Mesothelial cell of epicardium (in vitro differentiated cells): ENCODE measurements at regions not wholly inside any gene's neighbourhood (a gene's known extent, or its start where the extent isn't known, plus 50 kb on each side); places are given as distances from the start of the nearest gene placed in this dataset.

Experiments
- DNase-seq, 2 experiments: peaks; one replicate each; pipeline ENCODE4 v3.0.0; 2021; ENCODE audit warnings: low spot score in 2 of 2; ENCODE audit not compliant: unreplicated experiment in 2 of 2
- H3K27ac Mint-ChIP-seq: 2 replicates; pipeline ENCODE4 v1.8.0; 2021; ENCODE audit warnings: mixed read lengths
- H3K27me3 Mint-ChIP-seq: 2 replicates; pipeline ENCODE4 v1.8.0; 2021; ENCODE audit warnings: low read depth, mixed read lengths
- H3K36me3 Mint-ChIP-seq: 2 replicates; pipeline ENCODE4 v1.8.0; 2021; ENCODE audit warnings: mixed read lengths
- H3K4me1 Mint-ChIP-seq: 2 replicates; pipeline ENCODE4 v1.8.0; 2021; ENCODE audit warnings: mixed read lengths
- H3K4me3 Mint-ChIP-seq: 2 replicates; pipeline ENCODE4 v1.8.0; 2021; ENCODE audit warnings: mild to moderate bottlenecking, moderate library complexity, mixed read lengths
- H3K9me3 Mint-ChIP-seq: 2 replicates; pipeline ENCODE4 v1.8.0; 2021; ENCODE audit warnings: mixed read lengths
- TF ChIP-seq, protein P1 (sequence below): fragments of 200-600 bp; sonication (generic); IDR thresholded peaks from one replicate; pipeline ENCODE4 v1.5.0; 2021; ENCODE audit warnings: antibody characterized with exemption; ENCODE audit not compliant: unreplicated experiment

DNA sequence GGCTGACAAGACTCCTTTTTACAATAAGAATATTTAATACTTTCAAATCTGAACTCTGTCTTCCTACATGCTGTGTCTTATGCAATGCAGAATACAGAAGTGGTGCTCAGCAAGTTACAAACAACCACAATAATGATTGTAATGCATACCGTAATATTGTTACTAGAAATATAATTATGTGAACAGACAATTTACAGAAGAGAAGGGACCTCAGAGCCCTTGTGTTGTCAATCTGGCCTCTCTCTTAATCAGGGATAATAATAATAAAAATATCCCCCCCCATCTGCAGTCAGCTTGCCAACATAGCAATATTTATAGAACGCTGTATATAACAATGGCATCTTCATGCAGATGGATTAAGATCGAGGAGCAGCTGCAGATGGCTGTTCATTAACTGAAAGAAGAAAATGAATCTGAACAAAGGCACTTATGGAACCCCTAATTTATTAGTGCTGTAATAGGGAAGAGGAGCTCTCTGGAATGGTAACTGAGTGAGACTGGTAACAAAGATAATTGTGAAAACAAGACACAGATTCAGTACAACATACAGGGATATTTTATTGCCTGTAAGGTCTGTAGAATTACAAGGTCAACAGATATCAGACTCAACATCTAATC lies 106.3 kb downstream of the TMEM26 start:
- H3K36me3 Mint-ChIP-seq, result no peaks in the 10 kb centered on the region
- H3K27ac Mint-ChIP-seq, result no peak overlapping the region
- H3K4me3 Mint-ChIP-seq, result no peak overlapping the region
- DNase-seq, result no peak
- peaks cover 7% of the 10 kb centered on the region for H3K9me3 Mint-ChIP-seq
- TF ChIP-seq, protein P1, sequence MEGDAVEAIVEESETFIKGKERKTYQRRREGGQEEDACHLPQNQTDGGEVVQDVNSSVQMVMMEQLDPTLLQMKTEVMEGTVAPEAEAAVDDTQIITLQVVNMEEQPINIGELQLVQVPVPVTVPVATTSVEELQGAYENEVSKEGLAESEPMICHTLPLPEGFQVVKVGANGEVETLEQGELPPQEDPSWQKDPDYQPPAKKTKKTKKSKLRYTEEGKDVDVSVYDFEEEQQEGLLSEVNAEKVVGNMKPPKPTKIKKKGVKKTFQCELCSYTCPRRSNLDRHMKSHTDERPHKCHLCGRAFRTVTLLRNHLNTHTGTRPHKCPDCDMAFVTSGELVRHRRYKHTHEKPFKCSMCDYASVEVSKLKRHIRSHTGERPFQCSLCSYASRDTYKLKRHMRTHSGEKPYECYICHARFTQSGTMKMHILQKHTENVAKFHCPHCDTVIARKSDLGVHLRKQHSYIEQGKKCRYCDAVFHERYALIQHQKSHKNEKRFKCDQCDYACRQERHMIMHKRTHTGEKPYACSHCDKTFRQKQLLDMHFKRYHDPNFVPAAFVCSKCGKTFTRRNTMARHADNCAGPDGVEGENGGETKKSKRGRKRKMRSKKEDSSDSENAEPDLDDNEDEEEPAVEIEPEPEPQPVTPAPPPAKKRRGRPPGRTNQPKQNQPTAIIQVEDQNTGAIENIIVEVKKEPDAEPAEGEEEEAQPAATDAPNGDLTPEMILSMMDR, result no peak
- H3K27me3 Mint-ChIP-seq, result peaks cover 35% of the 10 kb centered on the region
- peaks cover 16% of the 10 kb centered on the region for H3K4me1 Mint-ChIP-seq

DNA sequence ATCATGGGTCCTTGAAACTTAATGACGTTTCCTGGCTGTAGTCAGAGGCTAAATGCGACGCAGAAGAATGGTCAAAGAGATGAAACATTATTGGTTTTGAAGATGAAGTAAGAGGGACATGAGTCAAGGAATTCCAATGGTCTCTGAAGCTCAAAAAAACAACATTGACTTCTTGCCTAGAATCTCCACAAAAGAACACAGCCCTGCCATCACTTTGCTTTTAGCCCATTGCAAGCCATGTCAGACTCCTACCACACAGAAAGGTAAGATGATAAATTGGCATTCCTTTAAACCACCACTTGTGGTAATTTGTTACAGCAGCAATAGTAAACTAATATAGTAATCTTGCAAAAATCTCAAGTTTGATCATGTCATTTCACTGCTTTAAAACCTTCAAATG lies 109.4 kb downstream of the TMEM26 start:
- no peak for DNase-seq
- peaks cover 8% of the 10 kb centered on the region for H3K4me1 Mint-ChIP-seq
- TF ChIP-seq, protein P1, result no peak
- peaks cover 7% of the 10 kb centered on the region for H3K9me3 Mint-ChIP-seq
- no peak overlapping the region for H3K4me3 Mint-ChIP-seq
- H3K27me3 Mint-ChIP-seq, result peaks cover 27% of the 10 kb centered on the region
- no peak overlapping the region for H3K27ac Mint-ChIP-seq
- no peaks in the 10 kb centered on the region for H3K36me3 Mint-ChIP-seq

DNA sequence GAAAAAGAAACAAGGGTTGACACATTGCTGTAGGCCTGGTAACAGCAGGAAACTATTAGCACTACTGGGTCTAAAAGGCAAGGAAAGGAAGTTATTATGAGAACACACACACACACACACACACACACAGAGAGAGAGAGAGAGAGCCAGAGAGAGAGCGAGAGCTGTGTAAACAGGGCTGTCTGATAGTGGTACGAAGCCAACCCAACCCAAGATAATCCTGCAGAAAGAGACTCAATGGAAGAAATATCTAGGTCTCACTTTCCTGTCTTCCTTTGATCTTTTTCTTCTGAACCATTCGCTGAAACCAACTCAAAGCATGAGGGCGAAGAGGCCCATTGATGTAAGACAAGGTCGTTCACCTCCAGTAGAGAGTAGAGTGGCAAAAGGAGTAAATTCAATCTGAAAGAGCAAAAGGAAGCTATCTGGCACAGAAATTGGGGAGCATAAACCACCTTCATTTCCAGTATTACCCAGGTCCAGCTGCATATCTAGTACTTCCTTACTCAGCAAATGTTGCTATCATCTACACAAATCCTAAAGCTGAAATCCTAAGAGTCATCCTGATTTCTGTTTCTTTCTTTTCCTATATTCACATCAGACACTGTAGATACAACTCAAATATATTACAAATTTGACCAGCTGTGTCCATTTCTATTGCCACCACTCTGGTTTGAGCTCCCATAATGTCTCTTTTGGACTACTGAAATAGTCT lies 110.2 kb downstream of the TMEM26 start:
- H3K27me3 Mint-ChIP-seq, result peaks cover 31% of the 10 kb centered on the region
- DNase-seq, result no peak
- H3K4me3 Mint-ChIP-seq, result no peak overlapping the region
- H3K27ac Mint-ChIP-seq, result no peak overlapping the region
- H3K9me3 Mint-ChIP-seq, result peaks cover 7% of the 10 kb centered on the region
- H3K4me1 Mint-ChIP-seq, result peaks cover 8% of the 10 kb centered on the region
- TF ChIP-seq, protein P1, result no peak
- no peaks in the 10 kb centered on the region for H3K36me3 Mint-ChIP-seq

DNA sequence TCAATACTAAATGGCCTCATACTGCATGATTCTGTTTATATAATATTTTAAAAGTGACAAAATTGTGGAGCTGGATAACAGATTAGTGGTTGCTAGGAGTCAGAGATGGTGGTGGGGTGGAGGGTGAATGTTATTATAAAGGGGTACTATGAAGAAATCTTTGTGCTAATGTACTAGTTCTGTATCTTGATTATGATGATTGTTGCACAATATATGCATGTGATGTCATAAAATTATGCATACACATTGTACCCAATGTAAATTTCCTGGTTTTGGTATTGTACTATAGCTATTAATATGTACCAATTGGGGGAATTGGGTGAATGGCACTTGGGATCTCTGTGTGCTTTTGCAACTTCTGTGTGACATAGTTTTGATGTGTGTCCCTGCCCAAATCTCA lies 112.2 kb downstream of the TMEM26 start:
- Mint-ChIP-seq H3K9me3 (peaks cover 7% of the 10 kb centered on the region), H3K4me1 (no peaks in the 10 kb centered on the region)

DNA sequence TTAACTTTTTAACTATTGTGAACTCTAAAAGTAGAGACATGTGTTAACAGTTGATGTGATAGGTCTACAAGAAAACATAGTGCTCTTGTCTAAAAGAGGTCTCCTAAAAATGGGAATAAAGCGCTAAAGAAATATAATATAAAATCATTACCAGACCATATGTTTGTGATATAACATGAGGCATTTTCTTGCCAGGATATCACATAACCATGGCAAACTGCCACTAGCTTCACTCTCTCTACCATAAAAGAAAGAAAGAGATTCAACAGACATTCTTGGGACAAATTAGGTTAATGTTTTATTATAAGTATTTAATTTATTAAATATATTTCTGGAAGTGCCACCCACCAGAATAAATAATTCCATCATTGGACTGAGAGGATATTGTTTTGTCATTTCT lies 115.0 kb downstream of the TMEM26 start:
- Mint-ChIP-seq H3K27me3 (peaks cover 17% of the 10 kb centered on the region), H3K4me1 (no peaks in the 10 kb centered on the region), H3K9me3 (peaks cover 5% of the 10 kb centered on the region), H3K4me3 (no peak overlapping the region), H3K36me3 (no peaks in the 10 kb centered on the region), H3K27ac (no peak overlapping the region)
- DNase-seq, result no peak
- TF ChIP-seq, protein P1, result no peak

More for the DNA sequence above, 112.2 kb downstream of the TMEM26 start:
- no peak overlapping the region for H3K4me3 Mint-ChIP-seq
- H3K27ac Mint-ChIP-seq, result no peak overlapping the region
- H3K36me3 Mint-ChIP-seq, result no peaks in the 10 kb centered on the region
- H3K27me3 Mint-ChIP-seq, result peaks cover 30% of the 10 kb centered on the region
- DNase-seq, result no peak
- TF ChIP-seq, protein P1, result no peak
